GM12878 (cell line): ENCODE measurements at regions not wholly inside any gene's neighbourhood (a gene's known extent, or its start where the extent isn't known, plus 50 kb on each side); places are given as distances from the start of the nearest gene placed in this dataset.

ENCODE experiments used
- ATAC-seq: fragments of 200-7000 bp; cut with Tn5 transposase; 3 replicates; pipeline ENCODE4 v1.9.1; 2020; ENCODE audit warnings: mild to moderate bottlenecking, moderate library complexity
- BruUV-seq: library from RNA; stranded (reverse); fragments of 400-500 nt; replicated peaks from 2 replicates; lab custom pipeline; 2021; lab: Mats Ljungman, UMichigan
- CTCF ChIA-PET: fragments of 300-600 bp; sonication (Branson Sonifier 250); formaldehyde crosslinking; extraction: SDS; loops from one replicate; lab custom pipeline; 2021; ENCODE audit warnings: inconsistent platforms; lab: Yijun Ruan, JAX
- POLR2A ChIA-PET: fragments of 350-600 bp; formaldehyde crosslinking; extraction: SDS; loops from one replicate; lab custom pipeline; 2021; ENCODE audit warnings: inconsistent platforms; lab: Charles Lee
- RAD21 ChIA-PET: fragments of 300-600 bp; sonication (Branson Sonifier 250); formaldehyde crosslinking; loops from one replicate; lab custom pipeline; 2023; ENCODE audit warnings: antibody characterized with exemption; ENCODE audit not compliant: unreplicated experiment; lab: Charles Lee
- SMC1A ChIA-PET: fragments of 300-600 bp; sonication (Branson Sonifier 250); formaldehyde crosslinking; loops from one replicate; lab custom pipeline; 2023; ENCODE audit not compliant: unreplicated experiment, uncharacterized antibody; lab: Charles Lee
- DNase-seq: peaks from one replicate; pipeline ENCODE4 v3.0.0-alpha.2; 2011; ENCODE audit warnings: low read depth, low spot score
- FAIRE-seq: peaks from 3 replicates; lab custom pipeline; 2011; peaks lifted over from hg19 to GRCh38; lab: Jason Lieb, UNC
- H2AFZ ChIP-seq: 2 replicates; pipeline ENCODE4 v1.6.0; 2011; ENCODE audit warnings: low read depth, low read length, control low read depth; ENCODE audit not compliant: control insufficient read depth
- H3K27ac ChIP-seq: 2 replicates; pipeline ENCODE4 v1.5.1; 2011; ENCODE audit warnings: control low read depth; ENCODE audit not compliant: control insufficient read depth, insufficient read depth
- H3K27me3 ChIP-seq, 2 experiments: replicated peaks in 1 of 2; 2 replicates each; pipeline versions ENCODE4 v1.6.0 to v1.6.1; 2011; ENCODE audit warnings: low read length in 1 of 2; ENCODE audit not compliant: control insufficient read depth in 2 of 2, insufficient read depth in 2 of 2
- H3K36me3 ChIP-seq, 2 experiments: 2 replicates each; pipeline ENCODE4 v1.5.1; 2011; ENCODE audit warnings: low read length in 1 of 2; ENCODE audit not compliant: control insufficient read depth in 2 of 2, insufficient read depth in 2 of 2
- H3K4me1 ChIP-seq: 2 replicates; pipeline ENCODE4 v1.6.1; 2011; ENCODE audit warnings: mild to moderate bottlenecking, low read length, moderate library complexity, mixed read lengths; ENCODE audit not compliant: control insufficient read depth, insufficient read depth
- H3K4me2 ChIP-seq: 2 replicates; pipeline ENCODE4 v1.6.0; 2011; ENCODE audit warnings: control low read depth; ENCODE audit not compliant: control insufficient read depth, insufficient read depth
- H3K4me3 ChIP-seq: fragments of 200-600 bp; sonication (generic); 2 replicates; pipeline ENCODE4 v1.5.1; 2016
- H3K79me2 ChIP-seq: 2 replicates; pipeline ENCODE4 v1.6.0; 2011; ENCODE audit warnings: low read length; ENCODE audit not compliant: control insufficient read depth, insufficient read depth
- H3K9ac ChIP-seq: 2 replicates; pipeline ENCODE4 v1.8.0; 2011; ENCODE audit warnings: low read length, control low read depth, mixed read lengths; ENCODE audit not compliant: control insufficient read depth, insufficient read depth
- H3K9me3 ChIP-seq: replicated peaks from 3 replicates; pipeline ENCODE4 v1.5.1; 2011; ENCODE audit warnings: mild to moderate bottlenecking, low read length; ENCODE audit not compliant: control insufficient read depth, insufficient read depth
- H4K20me1 ChIP-seq: 2 replicates; pipeline ENCODE4 v1.6.0; 2011; ENCODE audit not compliant: control insufficient read depth, insufficient read depth
- ATF7 ChIP-seq: fragments of 450-650 bp; IDR thresholded peaks from 2 replicates; pipeline ENCODE4 v1.6.1; 2016; ENCODE audit warnings: low read depth, mild to moderate bottlenecking
- BMI1 ChIP-seq: fragments of 450-650 bp; IDR thresholded peaks from 2 replicates; pipeline ENCODE4 v1.6.1; 2016; ENCODE audit warnings: mild to moderate bottlenecking, moderate library complexity, borderline replicate concordance
- CEBPB ChIP-seq, 2 experiments: fragments of 150-350 bp in 1 of 2; IDR thresholded peaks; 2 replicates each; pipeline ENCODE4 v1.6.1; 2012 to 2014; ENCODE audit warnings: low read depth in 2 of 2, low read length in 2 of 2, borderline replicate concordance in 1 of 2, inconsistent platforms in 1 of 2
- ETV6 ChIP-seq, 2 experiments: fragments of 450-650 bp in 1 of 2; IDR thresholded peaks in 1 of 2; conservative IDR thresholded peaks in 1 of 2; 2 replicates each; pipeline ENCODE4 v1.6.1; 2014; ENCODE audit warnings: antibody characterized with exemption in 1 of 2, borderline replicate concordance in 1 of 2, low read depth in 1 of 2, mild to moderate bottlenecking in 1 of 2, moderate library complexity in 1 of 2
- FOXM1 ChIP-seq: IDR thresholded peaks from 2 replicates; pipeline ENCODE4 v1.6.1; 2012; ENCODE audit warnings: low read depth, mild to moderate bottlenecking, inconsistent platforms, low read length, moderate library complexity
- JUNB ChIP-seq: IDR thresholded peaks from 2 replicates; pipeline ENCODE4 v1.6.1; 2016; ENCODE audit warnings: antibody characterized with exemption, mild to moderate bottlenecking
- NFIC ChIP-seq: IDR thresholded peaks from 2 replicates; pipeline ENCODE4 v1.6.1; 2012; ENCODE audit warnings: low read depth, mild to moderate bottlenecking, inconsistent platforms, low read length, moderate library complexity
- NFYB ChIP-seq: IDR thresholded peaks from 2 replicates; pipeline ENCODE4 v1.6.1; 2011; ENCODE audit warnings: low read depth, mild to moderate bottlenecking, low read length, improper control_type of control experiment, moderate library complexity; ENCODE audit not compliant: insufficient read depth
- NR2F1 ChIP-seq: fragments of 450-650 bp; conservative IDR thresholded peaks from 2 replicates; pipeline ENCODE4 v1.6.1; 2017; ENCODE audit warnings: mild to moderate bottlenecking
- PAX8 ChIP-seq: fragments of 450-650 bp; IDR thresholded peaks from 2 replicates; pipeline ENCODE4 v1.6.1; 2017; ENCODE audit warnings: mild to moderate bottlenecking, moderate library complexity
- RAD51 ChIP-seq: fragments of 450-650 bp; IDR thresholded peaks from 2 replicates; pipeline ENCODE4 v1.6.1; 2016; ENCODE audit warnings: moderate library complexity, mild to moderate bottlenecking, inconsistent platforms
- RB1 ChIP-seq: fragments of 450-650 bp; formaldehyde crosslinking; IDR thresholded peaks from 2 replicates; pipeline ENCODE4 v1.6.1; 2017; ENCODE audit warnings: mild to moderate bottlenecking, borderline replicate concordance
- RBBP5 ChIP-seq: fragments of 200-600 bp; sonication (generic); conservative IDR thresholded peaks from 2 replicates; pipeline ENCODE4 v1.6.1; 2016
- SREBF1 ChIP-seq: IDR thresholded peaks from 2 replicates; pipeline ENCODE4 v1.6.1; 2012; ENCODE audit warnings: mild to moderate bottlenecking, low read length
- SRF ChIP-seq, 2 experiments: IDR thresholded peaks; 2 replicates each; pipeline ENCODE4 v1.6.1; 2011; ENCODE audit warnings: low read depth in 2 of 2, low read length in 2 of 2, mild to moderate bottlenecking in 1 of 2, moderate library complexity in 1 of 2
- TCF7 ChIP-seq: IDR thresholded peaks from 2 replicates; pipeline ENCODE4 v1.6.1; 2014; ENCODE audit warnings: antibody characterized with exemption, borderline replicate concordance
- WRNIP1 ChIP-seq: IDR thresholded peaks from 2 replicates; pipeline ENCODE4 v1.6.1; 2011; ENCODE audit warnings: low read depth, low read length, improper control_type of control experiment, borderline replicate concordance
- ZBED1 ChIP-seq: IDR thresholded peaks from 2 replicates; pipeline ENCODE4 v1.6.1; 2016; ENCODE audit warnings: borderline replicate concordance
- WGBS: methylation state at CpG from one replicate; pipeline ENCODE4 v1.1.6; 2016; ENCODE audit warnings: low lambda C conversion rate; ENCODE audit not compliant: insufficient replicate concordance, insufficient coverage; ENCODE audit errors: missing lambda C conversion rate; 5-methylcytosine and 5-hydroxymethylcytosine counted together
- in situ Hi-C: fragments of 300-500 bp; cut with MboI; formaldehyde crosslinking; loops from 9 replicates; pipeline ENCODE4 v1.14.3; 2018; ENCODE audit warnings: mixed read lengths
- intact Hi-C: fragments of 100-400 bp; cut with micrococcal nuclease; formaldehyde crosslinking; loops from one replicate; pipeline ENCODE4 v1.14.2; 2022; ENCODE audit not compliant: unreplicated experiment
- TF ChIP-seq, protein P1 (sequence below): fragments of 450-650 bp; IDR thresholded peaks from 2 replicates; pipeline ENCODE4 v1.6.1; 2017; ENCODE audit warnings: mild to moderate bottlenecking, low read depth, inconsistent platforms; ENCODE audit not compliant: poor library complexity, severe bottlenecking
- TF ChIP-seq, protein P2 (sequence below): fragments of 450-650 bp; IDR thresholded peaks from 2 replicates; pipeline ENCODE4 v1.6.1; 2017; ENCODE audit warnings: low read depth, mild to moderate bottlenecking, moderate library complexity

DNA sequence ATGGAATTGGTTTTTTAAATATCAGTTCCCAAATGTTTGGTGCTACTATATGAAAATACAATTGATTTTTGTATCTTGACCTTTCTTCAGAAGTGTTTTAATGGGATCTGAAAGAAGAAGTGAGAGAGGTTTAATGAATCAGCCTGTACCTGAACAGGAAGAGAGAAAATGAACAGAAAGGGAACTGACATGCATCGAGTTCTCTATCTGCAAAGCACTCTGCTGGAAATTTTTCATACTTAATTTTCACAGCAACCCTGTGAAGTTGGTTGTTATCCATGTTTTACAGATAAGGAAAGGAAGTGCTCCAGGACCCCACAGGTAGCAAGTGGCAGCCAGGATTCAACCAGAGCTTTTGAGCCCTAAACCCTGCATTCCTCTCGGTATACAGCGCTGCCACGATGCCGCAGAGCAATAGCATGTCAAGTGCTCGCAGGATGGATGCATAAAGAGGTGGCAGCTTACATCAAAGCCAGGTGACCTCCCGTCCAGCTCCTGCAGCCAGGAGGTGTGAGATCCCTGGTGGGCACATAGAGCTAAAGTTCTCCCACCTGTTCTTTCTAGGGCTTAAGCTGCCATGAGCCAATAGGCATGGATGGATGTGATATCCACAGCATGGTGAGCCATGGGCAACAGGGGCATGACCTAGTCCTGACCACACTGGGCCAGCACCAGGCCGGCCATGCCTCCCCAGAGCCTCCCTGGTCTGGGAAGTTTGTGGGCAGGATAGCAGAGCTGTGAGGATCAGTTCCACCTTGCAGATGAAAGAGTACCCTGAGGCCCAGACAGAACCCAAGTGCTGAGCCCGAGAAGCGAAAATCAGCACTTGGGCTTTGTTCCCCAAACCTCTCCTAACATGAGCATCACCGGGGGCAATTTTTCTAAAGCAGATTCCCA, 57.2 kb downstream of the CALML3 start:
- Histone ChIP-seq H3K36me3 (no peaks in the 10 kb centered on the region), H3K27me3 (peaks cover 0 to 1% of the 10 kb centered on the region in 2 experiments; a peak in 2 of 4 replicates), H3K4me1 (peaks cover 59% of the 10 kb centered on the region), H3K79me2 (no peaks in the 10 kb centered on the region), H3K4me2 (peak overlapping the region; percentile 93), H4K20me1 (no peaks in the 10 kb centered on the region), H3K9me3 (peaks cover 11% of the 10 kb centered on the region), H2AFZ (no peak overlapping the region), H3K27ac (peak overlapping the region; percentile 59), H3K9ac (peak overlapping the region; percentile 1; the same call in 1 of the 2 replicates), H3K4me3 (peak overlapping the region; percentile 51; the same call in 1 of the 2 replicates)
- POLR2A ChIA-PET, result interaction anchor here (0.6 kb wide), 1 partner anchor 103 kb away, joined by 3 read pairs; no protein-coding TSS in a partner anchor
- DNase-seq, result peak; percentile 55
- SMC1A ChIA-PET, result interaction anchor here (0.7 to 2.6 kb wide), 7 partner anchors 12 to 140 kb away, joined by 3 to 12 read pairs (median 4); no protein-coding TSS in a partner anchor
- 3% methylated on average over 11 of the region's 11 CpGs for WGBS
- CTCF ChIA-PET, result interaction anchor here (1.1 to 4.7 kb wide), 4 partner anchors 41 to 147 kb away, joined by 5 to 29 read pairs (median 18); no protein-coding TSS in a partner anchor
- no TSS peak for BruUV-seq
- peak; percentile 44 for FAIRE-seq
- ATAC-seq, result peak; percentile 77
- RAD21 ChIA-PET, result interaction anchor here (1.3 to 2.3 kb wide), 3 partner anchors 41 to 139 kb away, joined by 3 to 11 read pairs (median 10); no protein-coding TSS in a partner anchor
- in situ Hi-C loops (loop anchor here (5.0 kb wide), 1 partner anchor 140 kb away; no protein-coding TSS in a partner anchor), intact Hi-C loops (loop anchor here (1.0 to 5.0 kb wide), 2 partner anchors 138 to 470 kb away; no protein-coding TSS in a partner anchor)
- TF ChIP-seq NFIC (peak; percentile 96), ETV6 (conservative IDR thresholded peaks at IDR 0.05 in 1 of 2, IDR thresholded peaks at IDR 0.05 in 1 of 2; ENCODE audit: borderline replicate concordance in 1 of 2, low read depth in 1 of 2) (peak in 1 of 2 experiments; percentile 83; a peak in 1 of 4 replicates), JUNB (peak; percentile 89), PAX8 (no peak), RBBP5 (no peak), RB1 (no peak), ZBED1 (no peak), NR2F1 (peak; percentile 81), TCF7 (peak; percentile 42; the same call in 1 of the 2 replicates), CEBPB (IDR thresholded peaks at IDR 0.05; ENCODE audit: borderline replicate concordance in 1 of 2, low read depth in 2 of 2, low read length in 2 of 2) (peak in 1 of 2 experiments; percentile 58; a peak in 1 of 4 replicates), FOXM1 (peak; percentile 91), NFYB (no peak), SREBF1 (no peak), BMI1 (peak; percentile 79; the same call in 1 of the 2 replicates), SRF (IDR thresholded peaks at IDR 0.05; ENCODE audit: low read depth in 2 of 2, low read length in 2 of 2) (0 out of 4 replicates have a peak, but pooled peaks of 1 of the 2 experiments have one; percentile 32), RAD51 (0 out of 2 replicates have a peak, but pooled peaks have one; percentile 12), ATF7 (peak; percentile 50), WRNIP1 (no peak)
- TF ChIP-seq, protein P1, sequence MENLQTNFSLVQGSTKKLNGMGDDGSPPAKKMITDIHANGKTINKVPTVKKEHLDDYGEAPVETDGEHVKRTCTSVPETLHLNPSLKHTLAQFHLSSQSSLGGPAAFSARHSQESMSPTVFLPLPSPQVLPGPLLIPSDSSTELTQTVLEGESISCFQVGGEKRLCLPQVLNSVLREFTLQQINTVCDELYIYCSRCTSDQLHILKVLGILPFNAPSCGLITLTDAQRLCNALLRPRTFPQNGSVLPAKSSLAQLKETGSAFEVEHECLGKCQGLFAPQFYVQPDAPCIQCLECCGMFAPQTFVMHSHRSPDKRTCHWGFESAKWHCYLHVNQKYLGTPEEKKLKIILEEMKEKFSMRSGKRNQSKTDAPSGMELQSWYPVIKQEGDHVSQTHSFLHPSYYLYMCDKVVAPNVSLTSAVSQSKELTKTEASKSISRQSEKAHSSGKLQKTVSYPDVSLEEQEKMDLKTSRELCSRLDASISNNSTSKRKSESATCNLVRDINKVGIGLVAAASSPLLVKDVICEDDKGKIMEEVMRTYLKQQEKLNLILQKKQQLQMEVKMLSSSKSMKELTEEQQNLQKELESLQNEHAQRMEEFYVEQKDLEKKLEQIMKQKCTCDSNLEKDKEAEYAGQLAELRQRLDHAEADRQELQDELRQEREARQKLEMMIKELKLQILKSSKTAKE, result peak; percentile 58
- TF ChIP-seq, protein P2, sequence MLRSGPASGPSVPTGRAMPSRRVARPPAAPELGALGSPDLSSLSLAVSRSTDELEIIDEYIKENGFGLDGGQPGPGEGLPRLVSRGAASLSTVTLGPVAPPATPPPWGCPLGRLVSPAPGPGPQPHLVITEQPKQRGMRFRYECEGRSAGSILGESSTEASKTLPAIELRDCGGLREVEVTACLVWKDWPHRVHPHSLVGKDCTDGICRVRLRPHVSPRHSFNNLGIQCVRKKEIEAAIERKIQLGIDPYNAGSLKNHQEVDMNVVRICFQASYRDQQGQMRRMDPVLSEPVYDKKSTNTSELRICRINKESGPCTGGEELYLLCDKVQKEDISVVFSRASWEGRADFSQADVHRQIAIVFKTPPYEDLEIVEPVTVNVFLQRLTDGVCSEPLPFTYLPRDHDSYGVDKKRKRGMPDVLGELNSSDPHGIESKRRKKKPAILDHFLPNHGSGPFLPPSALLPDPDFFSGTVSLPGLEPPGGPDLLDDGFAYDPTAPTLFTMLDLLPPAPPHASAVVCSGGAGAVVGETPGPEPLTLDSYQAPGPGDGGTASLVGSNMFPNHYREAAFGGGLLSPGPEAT, result peak; percentile 83
